GM19099 (cell line): ENCODE measurements at regions not wholly inside any gene's neighbourhood (a gene's known extent, or its start where the extent isn't known, plus 50 kb on each side); places are given as distances from the start of the nearest gene placed in this dataset.

Experiments
- POLR2A ChIP-seq: IDR thresholded peaks from 3 replicates; pipeline ENCODE4 v1.6.1; 2011; ENCODE audit warnings: low read depth; ENCODE audit not compliant: insufficient read length; ENCODE audit errors: extremely low read depth

DNA sequence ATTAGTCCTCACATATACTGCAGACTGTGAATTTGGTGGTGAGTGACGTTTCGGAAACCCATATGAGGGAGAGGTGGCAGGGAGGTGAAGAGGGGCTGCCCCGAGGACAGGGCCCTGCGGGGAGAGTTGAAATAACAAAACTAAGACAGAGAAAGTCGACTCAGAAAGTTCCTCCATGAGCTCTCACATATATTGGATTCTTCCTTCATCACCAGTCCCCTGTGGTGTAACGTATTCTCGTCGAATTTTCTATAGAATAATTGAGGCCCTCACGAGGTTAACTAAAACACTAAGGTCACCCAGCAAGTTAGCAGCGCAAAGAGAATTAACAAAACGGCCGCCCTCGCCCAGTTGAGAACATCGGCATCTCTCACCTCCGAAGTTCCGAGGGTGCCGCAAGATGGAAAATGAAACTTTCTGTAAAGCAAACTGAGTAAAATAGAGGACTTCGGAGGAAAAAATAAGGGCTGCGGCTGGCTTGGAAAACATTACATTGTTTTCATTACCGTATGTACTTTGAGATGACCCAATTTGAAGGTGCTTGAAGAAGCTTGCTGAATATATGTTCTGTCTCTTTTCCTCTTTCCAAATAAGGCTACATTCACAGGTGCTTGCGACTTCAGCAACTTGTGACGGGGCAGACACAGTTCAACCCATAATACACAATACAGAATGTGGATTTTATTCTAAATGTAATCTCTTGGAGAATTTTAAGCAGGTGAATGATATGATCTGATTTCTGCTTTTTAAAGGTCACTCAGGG is 490.9 kb upstream of the JARID2 start:
- TF ChIP-seq POLR2A: no peak

DNA sequence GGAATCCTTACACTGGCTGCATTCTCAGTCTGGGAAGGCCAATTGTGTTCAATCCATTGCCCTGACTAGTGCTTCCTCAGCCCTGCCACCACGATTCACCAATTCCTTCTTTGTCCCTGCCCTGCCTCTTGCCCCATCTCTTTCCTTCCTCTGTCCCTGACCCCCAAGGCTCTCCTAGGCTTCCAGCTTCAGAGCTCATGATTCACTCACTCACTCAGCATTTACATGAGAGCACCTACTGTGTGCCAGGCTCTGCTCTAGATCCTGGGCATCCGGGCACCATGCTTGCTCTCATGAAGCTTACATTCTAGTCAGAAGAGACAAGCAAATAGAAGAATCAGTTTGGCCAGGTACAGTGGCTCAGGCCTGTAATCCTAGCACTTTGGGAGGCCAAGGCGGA is 489.5 kb upstream of the JARID2 start:
- no peak for TF ChIP-seq POLR2A

DNA sequence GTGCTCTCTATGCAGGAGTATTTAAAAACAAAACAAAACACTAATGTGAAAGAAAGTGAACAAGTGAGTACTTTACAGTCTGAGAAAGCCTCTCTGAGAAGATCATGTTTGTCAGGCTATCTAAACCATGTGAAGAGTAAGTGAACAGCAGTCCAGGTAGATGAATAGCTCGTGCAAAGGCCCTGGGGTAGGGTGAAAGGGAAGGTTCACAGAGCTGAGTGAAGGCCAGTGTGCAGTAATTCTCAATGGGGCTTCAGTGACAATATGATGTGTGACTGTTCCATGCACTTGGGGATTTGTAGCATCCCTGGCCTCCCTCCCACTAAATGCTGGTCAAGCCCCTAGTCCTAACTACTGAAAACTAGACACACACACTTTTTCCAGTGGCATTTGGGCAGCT is 488.9 kb upstream of the JARID2 start:
- no peak for TF ChIP-seq POLR2A

GRCh38 chr6:14757418-14757817 is 488.5 kb upstream of the JARID2 start:
- no peak for TF ChIP-seq POLR2A

- TF ChIP-seq POLR2A: no peak
Measured at GRCh38 chr6:14758421-14759081, 487.3 kb upstream of the JARID2 start.

GRCh38 chr6:14759976-14760672 is 485.7 kb upstream of the JARID2 start:
- no peak for TF ChIP-seq POLR2A

DNA sequence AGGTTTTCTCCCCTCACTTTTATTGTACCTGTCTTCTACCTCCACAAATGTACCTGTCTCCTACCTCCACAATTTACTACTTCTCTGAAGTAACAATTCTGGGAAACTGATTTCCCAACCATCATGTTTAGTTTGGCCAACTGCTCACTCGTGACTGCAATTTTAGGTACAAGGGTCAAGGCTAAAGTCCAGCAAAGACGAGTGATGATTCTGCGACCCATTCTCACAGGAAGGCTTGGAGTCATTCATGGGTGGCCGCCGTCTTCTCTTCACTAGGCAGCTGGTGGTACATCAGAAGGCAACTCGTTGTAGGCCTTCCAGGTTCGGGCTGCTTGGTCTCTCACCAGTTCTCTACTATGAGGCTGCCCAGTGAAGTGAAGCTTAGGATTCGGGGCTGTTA is 483.8 kb upstream of the JARID2 start:
- TF ChIP-seq POLR2A: no peak

GRCh38 chr6:14763139-14763538 is 482.7 kb upstream of the JARID2 start:
- no peak for TF ChIP-seq POLR2A

- TF ChIP-seq POLR2A: no peak
Measured at GRCh38 chr6:14763616-14764015, 482.3 kb upstream of the JARID2 start.

- no peak for TF ChIP-seq POLR2A
Measured at GRCh38 chr6:14765106-14765505, 480.8 kb upstream of the JARID2 start.

DNA sequence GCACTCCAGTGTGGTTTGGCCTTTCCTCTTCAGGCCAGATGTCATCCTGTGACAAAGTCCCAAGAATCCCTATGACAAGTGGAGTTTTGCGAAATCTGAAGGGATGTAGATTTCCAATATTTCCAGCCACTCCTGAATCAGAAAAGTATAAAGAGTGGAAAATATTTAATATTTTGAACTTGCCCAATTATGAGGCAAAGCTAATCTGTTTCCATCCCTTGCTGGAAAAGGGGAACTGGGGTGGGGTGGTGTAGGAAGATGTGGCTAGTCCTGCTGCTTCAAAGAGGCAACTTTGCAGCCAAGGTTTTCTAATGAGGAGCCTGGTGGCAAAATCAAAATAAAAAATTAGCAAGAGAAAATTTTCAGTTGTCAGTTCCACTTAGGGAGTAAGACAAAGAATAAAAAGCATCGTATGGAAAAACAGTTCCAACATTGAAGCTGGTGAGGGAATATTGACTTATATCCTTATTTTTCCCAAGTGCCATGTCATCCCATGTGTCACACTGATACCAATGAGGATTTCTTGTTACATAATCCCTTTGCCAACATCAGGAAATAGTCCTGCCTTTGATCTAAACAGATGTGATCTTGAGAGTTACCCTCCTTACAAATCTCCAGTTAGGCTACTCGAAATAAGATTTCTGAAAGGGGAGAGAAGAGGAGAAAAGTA is 480.0 kb upstream of the JARID2 start:
- no peak for TF ChIP-seq POLR2A

- no peak for TF ChIP-seq POLR2A
Measured at GRCh38 chr6:14766391-14766994, 479.4 kb upstream of the JARID2 start.

GRCh38 chr6:14767226-14767625 is 478.6 kb upstream of the JARID2 start:
- no peak for TF ChIP-seq POLR2A

DNA sequence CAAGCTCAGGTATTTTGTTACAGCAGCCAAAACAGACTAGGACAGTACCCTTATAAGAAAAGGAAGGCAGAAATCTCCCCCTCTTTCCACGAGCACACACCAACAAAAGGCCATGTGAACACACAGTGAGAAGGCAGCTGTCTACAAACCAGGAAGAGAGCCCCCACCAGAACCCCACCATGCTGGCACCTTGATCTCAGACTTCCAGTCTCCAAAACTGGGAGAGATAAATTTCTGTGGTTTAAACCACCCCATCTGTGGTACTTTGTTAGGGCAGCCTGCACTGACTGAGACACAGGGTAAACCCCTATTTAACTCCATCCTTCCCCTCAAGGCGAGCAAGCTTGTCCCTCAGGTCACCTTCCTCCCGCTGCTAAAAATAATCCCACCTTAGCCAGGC is 475.8 kb upstream of the JARID2 start:
- TF ChIP-seq POLR2A: no peak

GRCh38 chr6:14770572-14770971 is 475.3 kb upstream of the JARID2 start:
- TF ChIP-seq POLR2A: no peak
